ENCODE measurements at regions not wholly inside any gene's neighbourhood (a gene's known extent, or its start where the extent isn't known, plus 50 kb on each side); places are given as distances from the start of the nearest gene placed in this dataset.

GRCh38 chr13:21240586-21240985 lies 64.1 kb downstream of the MRPL57 start:
- TF ChIP-seq EZH2 (IDR thresholded peaks at IDR 0.05; ENCODE audit: insufficient read depth, low read length) (no peak), CTCF (IDR thresholded peaks at IDR 0.05; ENCODE audit: insufficient read depth, low read depth, low read length) (no peak)
